C4-2B (cell line): ENCODE measurements at regions not wholly inside any gene's neighbourhood (a gene's known extent, or its start where the extent isn't known, plus 50 kb on each side); places are given as distances from the start of the nearest gene placed in this dataset.
"Not testable (repeated sequence)": the region's sequence is repeated elsewhere in the genome, so short reads cannot be mapped to it uniquely, and the experiment has no call there.

Experiments used
- CTCF ChIP-seq: fragments of 450-650 bp; conservative IDR thresholded peaks from 2 replicates; pipeline ENCODE4 v1.5.1; 2017; ENCODE audit warnings: mild to moderate bottlenecking
- ZFX ChIP-seq: fragments of 450-650 bp; IDR thresholded peaks from 2 replicates; pipeline ENCODE4 v1.6.1; 2017

GRCh38 chr13:21890220-21890619 is 219.3 kb downstream of the FGF9 start:
- not testable (repeated sequence) for TF ChIP-seq CTCF, ZFX
